ENCODE measurements at regions not wholly inside any gene's neighbourhood (a gene's known extent, or its start where the extent isn't known, plus 50 kb on each side); places are given as distances from the start of the nearest gene placed in this dataset.

DNA sequence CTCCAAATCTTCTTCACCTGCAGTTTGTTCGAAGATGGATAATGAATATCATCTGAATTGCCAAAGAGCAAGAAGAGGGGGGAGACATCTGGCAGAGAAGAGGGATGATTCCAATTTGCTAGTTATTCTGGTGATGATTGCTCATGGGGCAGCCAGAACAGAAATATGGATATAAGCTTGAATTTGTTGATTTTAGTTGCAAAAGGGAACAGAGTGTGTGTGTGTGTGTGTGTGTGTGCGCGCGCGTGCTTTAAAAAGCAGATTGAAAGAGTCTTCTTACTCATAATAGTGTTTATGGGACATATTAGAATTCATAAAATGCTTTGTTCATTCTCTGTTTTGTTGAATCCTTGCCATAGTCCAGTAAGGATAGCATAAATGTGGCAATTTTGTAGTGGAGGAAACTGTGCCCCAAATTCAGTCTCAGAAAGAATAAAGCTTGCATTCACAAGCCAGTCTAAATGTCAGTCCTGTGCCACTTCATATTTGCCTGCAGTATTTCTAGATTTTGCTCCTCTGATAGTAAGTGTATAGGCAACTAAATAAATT lies 436.3 kb upstream of the KLF4 start:
- H4K20me1 ChIP-seq (replicated peaks; ENCODE audit: insufficient read depth), result no peaks in the 10 kb centered on the region
- H3K4me1 ChIP-seq (ENCODE audit: insufficient read depth), result no peaks in the 10 kb centered on the region
- no peak overlapping the region for H2AFZ ChIP-seq
- H3K79me2 ChIP-seq (replicated peaks; ENCODE audit: insufficient read depth), result no peaks in the 10 kb centered on the region
- 0 out of 2 replicates have a peak, but pooled peaks cover 9% of the 10 kb centered on the region for H3K9me2 ChIP-seq (ENCODE audit: insufficient read depth)
- TF ChIP-seq ZNF114 (CRISPR knock-in tag; IDR thresholded peaks at IDR 0.05) (no peak), CREB1 (CRISPR knock-in tag; IDR thresholded peaks at IDR 0.05; ENCODE audit: low read depth) (no peak), JUNB (IDR thresholded peaks at IDR 0.05; ENCODE audit: unreplicated experiment) (no peak), NANOG (IDR thresholded peaks at IDR 0.05; ENCODE audit: borderline replicate concordance) (no peak), POLR2AphosphoS5 (IDR thresholded peaks at IDR 0.05; ENCODE audit: low read depth) (no peak), STAT1 (IDR thresholded peaks at IDR 0.05; ENCODE audit: unreplicated experiment) (no peak), ZNF331 (CRISPR knock-in tag; IDR thresholded peaks at IDR 0.05; ENCODE audit: low read depth) (no peak)
- TF ChIP-seq, protein P1, sequence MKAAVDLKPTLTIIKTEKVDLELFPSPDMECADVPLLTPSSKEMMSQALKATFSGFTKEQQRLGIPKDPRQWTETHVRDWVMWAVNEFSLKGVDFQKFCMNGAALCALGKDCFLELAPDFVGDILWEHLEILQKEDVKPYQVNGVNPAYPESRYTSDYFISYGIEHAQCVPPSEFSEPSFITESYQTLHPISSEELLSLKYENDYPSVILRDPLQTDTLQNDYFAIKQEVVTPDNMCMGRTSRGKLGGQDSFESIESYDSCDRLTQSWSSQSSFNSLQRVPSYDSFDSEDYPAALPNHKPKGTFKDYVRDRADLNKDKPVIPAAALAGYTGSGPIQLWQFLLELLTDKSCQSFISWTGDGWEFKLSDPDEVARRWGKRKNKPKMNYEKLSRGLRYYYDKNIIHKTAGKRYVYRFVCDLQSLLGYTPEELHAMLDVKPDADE (IDR thresholded peaks at IDR 0.05), result no peak
- TF ChIP-seq, protein P2, sequence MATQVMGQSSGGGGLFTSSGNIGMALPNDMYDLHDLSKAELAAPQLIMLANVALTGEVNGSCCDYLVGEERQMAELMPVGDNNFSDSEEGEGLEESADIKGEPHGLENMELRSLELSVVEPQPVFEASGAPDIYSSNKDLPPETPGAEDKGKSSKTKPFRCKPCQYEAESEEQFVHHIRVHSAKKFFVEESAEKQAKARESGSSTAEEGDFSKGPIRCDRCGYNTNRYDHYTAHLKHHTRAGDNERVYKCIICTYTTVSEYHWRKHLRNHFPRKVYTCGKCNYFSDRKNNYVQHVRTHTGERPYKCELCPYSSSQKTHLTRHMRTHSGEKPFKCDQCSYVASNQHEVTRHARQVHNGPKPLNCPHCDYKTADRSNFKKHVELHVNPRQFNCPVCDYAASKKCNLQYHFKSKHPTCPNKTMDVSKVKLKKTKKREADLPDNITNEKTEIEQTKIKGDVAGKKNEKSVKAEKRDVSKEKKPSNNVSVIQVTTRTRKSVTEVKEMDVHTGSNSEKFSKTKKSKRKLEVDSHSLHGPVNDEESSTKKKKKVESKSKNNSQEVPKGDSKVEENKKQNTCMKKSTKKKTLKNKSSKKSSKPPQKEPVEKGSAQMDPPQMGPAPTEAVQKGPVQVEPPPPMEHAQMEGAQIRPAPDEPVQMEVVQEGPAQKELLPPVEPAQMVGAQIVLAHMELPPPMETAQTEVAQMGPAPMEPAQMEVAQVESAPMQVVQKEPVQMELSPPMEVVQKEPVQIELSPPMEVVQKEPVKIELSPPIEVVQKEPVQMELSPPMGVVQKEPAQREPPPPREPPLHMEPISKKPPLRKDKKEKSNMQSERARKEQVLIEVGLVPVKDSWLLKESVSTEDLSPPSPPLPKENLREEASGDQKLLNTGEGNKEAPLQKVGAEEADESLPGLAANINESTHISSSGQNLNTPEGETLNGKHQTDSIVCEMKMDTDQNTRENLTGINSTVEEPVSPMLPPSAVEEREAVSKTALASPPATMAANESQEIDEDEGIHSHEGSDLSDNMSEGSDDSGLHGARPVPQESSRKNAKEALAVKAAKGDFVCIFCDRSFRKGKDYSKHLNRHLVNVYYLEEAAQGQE (IDR thresholded peaks at IDR 0.05; ENCODE audit: unreplicated experiment), result no peak
- TF ChIP-seq, protein P3, sequence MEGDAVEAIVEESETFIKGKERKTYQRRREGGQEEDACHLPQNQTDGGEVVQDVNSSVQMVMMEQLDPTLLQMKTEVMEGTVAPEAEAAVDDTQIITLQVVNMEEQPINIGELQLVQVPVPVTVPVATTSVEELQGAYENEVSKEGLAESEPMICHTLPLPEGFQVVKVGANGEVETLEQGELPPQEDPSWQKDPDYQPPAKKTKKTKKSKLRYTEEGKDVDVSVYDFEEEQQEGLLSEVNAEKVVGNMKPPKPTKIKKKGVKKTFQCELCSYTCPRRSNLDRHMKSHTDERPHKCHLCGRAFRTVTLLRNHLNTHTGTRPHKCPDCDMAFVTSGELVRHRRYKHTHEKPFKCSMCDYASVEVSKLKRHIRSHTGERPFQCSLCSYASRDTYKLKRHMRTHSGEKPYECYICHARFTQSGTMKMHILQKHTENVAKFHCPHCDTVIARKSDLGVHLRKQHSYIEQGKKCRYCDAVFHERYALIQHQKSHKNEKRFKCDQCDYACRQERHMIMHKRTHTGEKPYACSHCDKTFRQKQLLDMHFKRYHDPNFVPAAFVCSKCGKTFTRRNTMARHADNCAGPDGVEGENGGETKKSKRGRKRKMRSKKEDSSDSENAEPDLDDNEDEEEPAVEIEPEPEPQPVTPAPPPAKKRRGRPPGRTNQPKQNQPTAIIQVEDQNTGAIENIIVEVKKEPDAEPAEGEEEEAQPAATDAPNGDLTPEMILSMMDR (conservative IDR thresholded peaks at IDR 0.05; ENCODE audit: low read depth in 2 of 2), result no peak
- TF ChIP-seq, protein P4, sequence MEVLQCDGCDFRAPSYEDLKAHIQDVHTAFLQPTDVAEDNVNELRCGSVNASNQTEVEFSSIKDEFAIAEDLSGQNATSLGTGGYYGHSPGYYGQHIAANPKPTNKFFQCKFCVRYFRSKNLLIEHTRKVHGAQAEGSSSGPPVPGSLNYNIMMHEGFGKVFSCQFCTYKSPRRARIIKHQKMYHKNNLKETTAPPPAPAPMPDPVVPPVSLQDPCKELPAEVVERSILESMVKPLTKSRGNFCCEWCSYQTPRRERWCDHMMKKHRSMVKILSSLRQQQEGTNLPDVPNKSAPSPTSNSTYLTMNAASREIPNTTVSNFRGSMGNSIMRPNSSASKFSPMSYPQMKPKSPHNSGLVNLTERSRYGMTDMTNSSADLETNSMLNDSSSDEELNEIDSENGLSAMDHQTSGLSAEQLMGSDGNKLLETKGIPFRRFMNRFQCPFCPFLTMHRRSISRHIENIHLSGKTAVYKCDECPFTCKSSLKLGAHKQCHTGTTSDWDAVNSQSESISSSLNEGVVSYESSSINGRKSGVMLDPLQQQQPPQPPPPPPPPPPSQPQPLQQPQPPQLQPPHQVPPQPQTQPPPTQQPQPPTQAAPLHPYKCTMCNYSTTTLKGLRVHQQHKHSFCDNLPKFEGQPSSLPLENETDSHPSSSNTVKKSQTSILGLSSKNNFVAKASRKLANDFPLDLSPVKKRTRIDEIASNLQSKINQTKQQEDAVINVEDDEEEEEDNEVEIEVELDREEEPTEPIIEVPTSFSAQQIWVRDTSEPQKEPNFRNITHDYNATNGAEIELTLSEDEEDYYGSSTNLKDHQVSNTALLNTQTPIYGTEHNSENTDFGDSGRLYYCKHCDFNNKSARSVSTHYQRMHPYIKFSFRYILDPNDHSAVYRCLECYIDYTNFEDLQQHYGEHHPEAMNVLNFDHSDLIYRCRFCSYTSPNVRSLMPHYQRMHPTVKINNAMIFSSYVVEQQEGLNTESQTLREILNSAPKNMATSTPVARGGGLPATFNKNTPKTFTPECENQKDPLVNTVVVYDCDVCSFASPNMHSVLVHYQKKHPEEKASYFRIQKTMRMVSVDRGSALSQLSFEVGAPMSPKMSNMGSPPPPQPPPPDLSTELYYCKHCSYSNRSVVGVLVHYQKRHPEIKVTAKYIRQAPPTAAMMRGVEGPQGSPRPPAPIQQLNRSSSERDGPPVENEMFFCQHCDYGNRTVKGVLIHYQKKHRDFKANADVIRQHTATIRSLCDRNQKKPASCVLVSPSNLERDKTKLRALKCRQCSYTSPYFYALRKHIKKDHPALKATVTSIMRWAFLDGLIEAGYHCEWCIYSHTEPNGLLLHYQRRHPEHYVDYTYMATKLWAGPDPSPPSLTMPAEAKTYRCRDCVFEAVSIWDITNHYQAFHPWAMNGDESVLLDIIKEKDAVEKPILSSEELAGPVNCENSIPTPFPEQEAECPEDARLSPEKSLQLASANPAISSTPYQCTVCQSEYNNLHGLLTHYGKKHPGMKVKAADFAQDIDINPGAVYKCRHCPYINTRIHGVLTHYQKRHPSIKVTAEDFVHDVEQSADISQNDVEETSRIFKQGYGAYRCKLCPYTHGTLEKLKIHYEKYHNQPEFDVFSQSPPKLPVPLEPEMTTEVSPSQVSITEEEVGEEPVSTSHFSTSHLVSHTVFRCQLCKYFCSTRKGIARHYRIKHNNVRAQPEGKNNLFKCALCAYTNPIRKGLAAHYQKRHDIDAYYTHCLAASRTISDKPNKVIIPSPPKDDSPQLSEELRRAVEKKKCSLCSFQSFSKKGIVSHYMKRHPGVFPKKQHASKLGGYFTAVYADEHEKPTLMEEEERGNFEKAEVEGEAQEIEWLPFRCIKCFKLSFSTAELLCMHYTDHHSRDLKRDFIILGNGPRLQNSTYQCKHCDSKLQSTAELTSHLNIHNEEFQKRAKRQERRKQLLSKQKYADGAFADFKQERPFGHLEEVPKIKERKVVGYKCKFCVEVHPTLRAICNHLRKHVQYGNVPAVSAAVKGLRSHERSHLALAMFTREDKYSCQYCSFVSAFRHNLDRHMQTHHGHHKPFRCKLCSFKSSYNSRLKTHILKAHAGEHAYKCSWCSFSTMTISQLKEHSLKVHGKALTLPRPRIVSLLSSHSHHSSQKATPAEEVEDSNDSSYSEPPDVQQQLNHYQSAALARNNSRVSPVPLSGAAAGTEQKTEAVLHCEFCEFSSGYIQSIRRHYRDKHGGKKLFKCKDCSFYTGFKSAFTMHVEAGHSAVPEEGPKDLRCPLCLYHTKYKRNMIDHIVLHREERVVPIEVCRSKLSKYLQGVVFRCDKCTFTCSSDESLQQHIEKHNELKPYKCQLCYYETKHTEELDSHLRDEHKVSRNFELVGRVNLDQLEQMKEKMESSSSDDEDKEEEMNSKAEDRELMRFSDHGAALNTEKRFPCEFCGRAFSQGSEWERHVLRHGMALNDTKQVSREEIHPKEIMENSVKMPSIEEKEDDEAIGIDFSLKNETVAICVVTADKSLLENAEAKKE (CRISPR knock-in tag; IDR thresholded peaks at IDR 0.05), result no peak
- no peak overlapping the region for H3K4me3 ChIP-seq
- H3K36me3 ChIP-seq (ENCODE audit: insufficient read depth), result no peaks in the 10 kb centered on the region
- Mint-ChIP-seq H3K36me3 (ENCODE audit: low read depth) (no peaks in the 10 kb centered on the region), H3K4me1 (no peaks in the 10 kb centered on the region), H3K4me3 (no peak overlapping the region), H3K27ac (no peak overlapping the region), H3K27me3 (ENCODE audit: insufficient read depth, low read depth, poor library complexity) (no peaks in the 10 kb centered on the region), H3K9me3 (no peaks in the 10 kb centered on the region)
- DNase-seq (ENCODE audit: low spot score) (no peak), ATAC-seq (no peak)
- H3K27ac ChIP-seq (ENCODE audit: low read depth), result no peak overlapping the region
- H3K27me3 ChIP-seq (ENCODE audit: insufficient read depth), result no peaks in the 10 kb centered on the region
- H3K4me2 ChIP-seq, result no peak overlapping the region
- no peaks in the 10 kb centered on the region for H3F3A ChIP-seq (replicated peaks; ENCODE audit: low read depth)

Data from GM23338 (cell line).